Loucy (cell line): ENCODE measurements at regions not wholly inside any gene's neighbourhood (a gene's known extent, or its start where the extent isn't known, plus 50 kb on each side); places are given as distances from the start of the nearest gene placed in this dataset.

Source experiments
- EZH2phosphoT487 ChIP-seq: fragments of 200-600 bp; IDR thresholded peaks from 2 replicates; pipeline ENCODE4 v1.6.1; 2018; ENCODE audit warnings: antibody characterized with exemption, mild to moderate bottlenecking, moderate library complexity, borderline replicate concordance
- TF ChIP-seq, protein P1 (sequence below): fragments of 200-600 bp; sonication (generic); conservative IDR thresholded peaks from 2 replicates; pipeline ENCODE4 v1.5.1; 2014; ENCODE audit warnings: mild to moderate bottlenecking, antibody characterized with exemption, low read length

DNA sequence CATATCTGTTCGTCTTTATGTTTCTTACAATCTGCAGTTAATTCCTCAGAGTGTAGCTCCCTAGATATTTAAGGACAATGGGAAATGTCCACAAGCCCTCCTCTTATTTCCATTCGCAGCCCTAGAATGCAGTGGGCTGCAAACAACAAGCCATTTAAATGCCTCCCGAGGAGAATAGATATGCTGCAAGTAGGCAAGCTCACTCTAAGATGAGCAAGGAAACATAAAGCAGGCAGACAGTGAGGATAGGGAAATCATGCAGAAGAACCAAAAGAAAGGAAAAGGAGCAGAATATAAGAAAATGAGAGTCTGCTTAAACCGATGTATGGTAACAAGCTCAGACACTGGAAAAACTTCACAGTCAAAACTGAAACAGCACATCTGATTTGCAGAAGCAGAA, 561.9 kb downstream of the GBE1 start:
- TF ChIP-seq, protein P1, sequence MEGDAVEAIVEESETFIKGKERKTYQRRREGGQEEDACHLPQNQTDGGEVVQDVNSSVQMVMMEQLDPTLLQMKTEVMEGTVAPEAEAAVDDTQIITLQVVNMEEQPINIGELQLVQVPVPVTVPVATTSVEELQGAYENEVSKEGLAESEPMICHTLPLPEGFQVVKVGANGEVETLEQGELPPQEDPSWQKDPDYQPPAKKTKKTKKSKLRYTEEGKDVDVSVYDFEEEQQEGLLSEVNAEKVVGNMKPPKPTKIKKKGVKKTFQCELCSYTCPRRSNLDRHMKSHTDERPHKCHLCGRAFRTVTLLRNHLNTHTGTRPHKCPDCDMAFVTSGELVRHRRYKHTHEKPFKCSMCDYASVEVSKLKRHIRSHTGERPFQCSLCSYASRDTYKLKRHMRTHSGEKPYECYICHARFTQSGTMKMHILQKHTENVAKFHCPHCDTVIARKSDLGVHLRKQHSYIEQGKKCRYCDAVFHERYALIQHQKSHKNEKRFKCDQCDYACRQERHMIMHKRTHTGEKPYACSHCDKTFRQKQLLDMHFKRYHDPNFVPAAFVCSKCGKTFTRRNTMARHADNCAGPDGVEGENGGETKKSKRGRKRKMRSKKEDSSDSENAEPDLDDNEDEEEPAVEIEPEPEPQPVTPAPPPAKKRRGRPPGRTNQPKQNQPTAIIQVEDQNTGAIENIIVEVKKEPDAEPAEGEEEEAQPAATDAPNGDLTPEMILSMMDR = no peak
- no peak for TF ChIP-seq EZH2phosphoT487
